IPS-NIHi11 (cell line): ENCODE measurements at regions not wholly inside any gene's neighbourhood (a gene's known extent, or its start where the extent isn't known, plus 50 kb on each side); places are given as distances from the start of the nearest gene placed in this dataset.
"Not testable (repeated sequence)": the region's sequence is repeated elsewhere in the genome, so short reads cannot be mapped to it uniquely, and the experiment has no call there.

Experiments
- DNase-seq: peaks from one replicate; pipeline ENCODE4 v3.0.0; 2012; ENCODE audit warnings: mixed read lengths, low spot score

- DNase-seq = not testable (repeated sequence)
Measured at GRCh38 chr9:62798884-62799850, 1609.3 kb downstream of the SPATA31A7 start.

- DNase-seq = not testable (repeated sequence)
Measured at GRCh38 chr9:62799851-62800371, 1610.1 kb downstream of the SPATA31A7 start.

- DNase-seq = peak; percentile 1
Measured at GRCh38 chr9:62800451-62801371, 1610.9 kb downstream of the SPATA31A7 start.

GRCh38 chr9:62801372-62801811 is 1611.6 kb downstream of the SPATA31A7 start:
- DNase-seq = not testable (repeated sequence)

GRCh38 chr9:62801961-62802718 is 1612.3 kb downstream of the SPATA31A7 start:
- DNase-seq = peak; percentile 89

GRCh38 chr9:62802719-62803079 is 1612.9 kb downstream of the SPATA31A7 start:
- DNase-seq = not testable (repeated sequence)

- peak; percentile 0 for DNase-seq
Measured at GRCh38 chr9:62803099-62803498, 1613.3 kb downstream of the SPATA31A7 start.

- not testable (repeated sequence) for DNase-seq
Measured at GRCh38 chr9:62804314-62804713, 1614.5 kb downstream of the SPATA31A7 start.

- not testable (repeated sequence) for DNase-seq
Measured at GRCh38 chr9:62807424-62807823, 1617.6 kb downstream of the SPATA31A7 start.

GRCh38 chr9:62808081-62808480 is 1618.2 kb downstream of the SPATA31A7 start:
- not testable (repeated sequence) for DNase-seq

GRCh38 chr9:62810318-62810717 is 1620.5 kb downstream of the SPATA31A7 start:
- DNase-seq = not testable (repeated sequence)

GRCh38 chr9:62810811-62811315 is 1621.0 kb downstream of the SPATA31A7 start:
- not testable (repeated sequence) for DNase-seq

- DNase-seq = peak; percentile 0
Measured at GRCh38 chr9:62815436-62815835, 1625.6 kb downstream of the SPATA31A7 start.

- not testable (repeated sequence) for DNase-seq
Measured at GRCh38 chr9:62816331-62816730, 1626.5 kb downstream of the SPATA31A7 start.

GRCh38 chr9:62817214-62817613 is 1627.4 kb downstream of the SPATA31A7 start:
- DNase-seq = not testable (repeated sequence)

GRCh38 chr9:62822185-62822584 is 1632.3 kb downstream of the SPATA31A7 start:
- DNase-seq = not testable (repeated sequence)

- DNase-seq = not testable (repeated sequence)
Measured at GRCh38 chr9:62827957-62828907, 1638.4 kb downstream of the SPATA31A7 start.

GRCh38 chr9:62830829-62831459 is 1641.1 kb downstream of the SPATA31A7 start:
- DNase-seq = not testable (repeated sequence)
